HS-27A (cell line): ENCODE measurements at regions not wholly inside any gene's neighbourhood (a gene's known extent, or its start where the extent isn't known, plus 50 kb on each side); places are given as distances from the start of the nearest gene placed in this dataset.
"Not testable (repeated sequence)": the region's sequence is repeated elsewhere in the genome, so short reads cannot be mapped to it uniquely, and the experiment has no call there.

Experiments used
- DNase-seq: peaks from one replicate; pipeline ENCODE4 v3.0.0-alpha.2; 2012; ENCODE audit warnings: low read depth, missing footprints

- DNase-seq: no peak
Observed at GRCh38 chr6:164695896-164696295, 613.5 kb downstream of the C6orf118 start.

- DNase-seq: no peak
Observed at GRCh38 chr6:164694386-164694785, 615.0 kb downstream of the C6orf118 start.

GRCh38 chr6:164693944-164694343, 615.5 kb downstream of the C6orf118 start:
- DNase-seq: no peak

GRCh38 chr6:164692772-164693510, 616.5 kb downstream of the C6orf118 start:
- DNase-seq: no peak

GRCh38 chr6:164690702-164691500, 618.5 kb downstream of the C6orf118 start:
- DNase-seq: no peak

GRCh38 chr6:164690241-164690640, 619.2 kb downstream of the C6orf118 start:
- DNase-seq: no peak

GRCh38 chr6:164665328-164665727, 644.1 kb downstream of the C6orf118 start:
- no peak for DNase-seq

- no peak for DNase-seq
Observed at GRCh38 chr6:164663634-164664033, 645.8 kb downstream of the C6orf118 start.

- DNase-seq: no peak
Observed at GRCh38 chr6:164661716-164662115, 647.7 kb downstream of the C6orf118 start.

GRCh38 chr6:164660781-164661180, 648.6 kb downstream of the C6orf118 start:
- DNase-seq: no peak

- no peak for DNase-seq
Observed at GRCh38 chr6:164640956-164641355, 668.4 kb downstream of the C6orf118 start.

GRCh38 chr6:164628302-164628931, 681.0 kb downstream of the C6orf118 start:
- DNase-seq: no peak

GRCh38 chr6:164616917-164617524, 692.4 kb downstream of the C6orf118 start:
- no peak for DNase-seq

- no peak for DNase-seq
Observed at GRCh38 chr6:164612751-164613150, 696.7 kb downstream of the C6orf118 start.

- DNase-seq: not testable (repeated sequence)
Observed at GRCh38 chr6:164610859-164611258, 698.5 kb downstream of the C6orf118 start.

- not testable (repeated sequence) for DNase-seq
Observed at GRCh38 chr6:164602415-164602814, 707.0 kb downstream of the C6orf118 start.

GRCh38 chr6:164581563-164581962, 727.8 kb downstream of the C6orf118 start:
- no peak for DNase-seq

- DNase-seq: no peak
Observed at GRCh38 chr6:164579035-164579434, 730.4 kb downstream of the C6orf118 start.

GRCh38 chr6:164578616-164579015, 730.8 kb downstream of the C6orf118 start:
- DNase-seq: no peak

GRCh38 chr6:164570801-164571200, 738.6 kb downstream of the C6orf118 start:
- no peak for DNase-seq

- DNase-seq: no peak
Observed at GRCh38 chr6:164569509-164569908, 739.9 kb downstream of the C6orf118 start.

- DNase-seq: no peak
Observed at GRCh38 chr6:164563924-164564323, 745.5 kb downstream of the C6orf118 start.
